NCI-H1105 treated with DMSO at 0.1 percent for 48 hours (cell line): ENCODE measurements at regions not wholly inside any gene's neighbourhood (a gene's known extent, or its start where the extent isn't known, plus 50 kb on each side); places are given as distances from the start of the nearest gene placed in this dataset.

Experiments
- DNase-seq: peaks from one replicate; lab custom pipeline; 2025; lab: John Stamatoyannopoulos, UW

GRCh38 chr1:87508247-87508787, 179.6 kb downstream of the LMO4 start:
- DNase-seq, result no peak

DNA sequence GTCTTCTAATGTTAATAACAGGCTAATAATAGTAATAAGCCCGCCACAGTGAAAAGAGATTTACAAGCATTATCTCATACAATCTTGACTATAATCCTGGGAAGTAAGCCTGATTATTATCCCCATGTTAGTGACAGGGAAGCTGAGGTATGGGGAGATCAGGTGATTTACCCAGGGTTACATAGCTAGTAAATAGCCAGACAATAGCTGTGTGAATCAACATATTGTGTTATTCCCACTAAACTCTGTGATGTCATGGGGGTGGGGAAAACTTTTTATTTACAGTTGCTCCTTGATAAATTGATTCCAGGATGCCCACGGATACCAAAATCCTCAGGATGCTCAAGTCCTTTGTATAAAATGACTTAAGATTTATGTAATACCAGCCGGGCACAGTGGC, 181.9 kb downstream of the LMO4 start:
- no peak for DNase-seq

DNA sequence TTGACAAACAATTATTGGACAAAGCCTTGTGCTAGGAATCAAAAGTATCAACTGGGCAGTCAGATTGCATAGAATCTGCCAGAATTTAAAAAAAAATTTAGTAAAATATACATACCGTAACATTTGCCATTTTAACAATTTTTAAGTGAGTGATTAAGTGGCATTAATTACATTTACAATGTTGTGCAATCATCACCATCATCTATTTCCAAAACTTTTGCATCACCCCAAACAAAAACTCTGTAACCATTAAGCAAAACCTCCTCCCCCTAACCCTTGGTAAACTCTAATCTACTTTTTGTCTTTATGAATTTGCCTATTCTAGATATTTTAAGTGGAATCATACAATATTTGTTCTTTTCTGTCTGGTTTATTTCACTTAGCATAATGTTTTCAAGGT, 182.8 kb downstream of the LMO4 start:
- no peak for DNase-seq

DNA sequence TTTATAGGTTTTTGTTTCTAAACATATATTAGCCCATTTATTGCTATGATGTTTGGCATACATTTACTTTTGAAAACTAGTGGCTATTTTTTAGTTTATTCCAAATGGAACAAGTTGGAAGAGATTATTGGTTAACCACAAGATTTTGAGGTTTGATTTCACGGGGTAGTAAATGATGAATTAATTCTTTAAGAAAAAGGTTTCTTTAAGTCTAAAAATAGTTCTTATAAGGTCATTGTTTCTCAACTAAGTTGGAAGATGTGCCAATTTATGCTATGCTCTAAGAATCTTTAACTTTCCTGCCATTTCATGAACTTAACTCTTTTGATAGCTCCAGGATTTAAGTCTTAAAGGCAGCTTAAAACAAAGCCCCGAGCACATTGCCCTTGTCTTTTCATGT, 183.8 kb downstream of the LMO4 start:
- no peak for DNase-seq

- DNase-seq, result no peak
Observed at GRCh38 chr1:87513255-87513654, 184.6 kb downstream of the LMO4 start.

DNA sequence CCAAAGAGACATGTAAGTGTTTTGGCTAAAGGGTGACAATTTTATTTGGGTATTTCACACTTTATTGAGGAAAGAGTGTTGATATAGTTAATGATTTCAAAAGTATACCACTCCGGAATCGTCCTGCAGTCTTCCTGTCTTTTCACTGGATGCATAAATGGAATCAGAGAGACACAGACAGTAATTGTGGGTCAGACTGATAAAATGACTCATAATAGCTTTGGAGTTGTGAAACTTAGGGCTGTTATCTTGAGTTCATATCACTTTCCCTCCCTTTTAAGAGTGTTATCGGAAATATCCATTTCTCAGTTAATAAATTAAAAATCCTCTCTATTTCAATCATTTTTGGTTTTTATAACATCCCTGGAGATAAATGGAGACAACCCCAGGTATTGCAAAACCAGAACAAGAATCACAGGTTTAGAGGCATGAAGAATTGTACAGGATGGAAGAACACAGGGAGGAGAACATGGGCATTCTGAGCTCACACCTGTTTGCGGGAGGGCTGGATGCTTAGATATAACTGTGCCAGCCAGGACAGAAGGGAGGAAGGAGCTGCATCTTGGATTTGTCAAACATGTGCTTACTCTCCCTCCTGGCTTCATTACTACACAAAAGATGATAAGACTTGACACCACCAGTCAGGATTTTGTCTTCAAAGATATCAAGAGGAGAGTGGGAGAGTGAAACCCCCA, 185.4 kb downstream of the LMO4 start:
- DNase-seq, result no peak

GRCh38 chr1:87515781-87516180, 187.1 kb downstream of the LMO4 start:
- no peak for DNase-seq

DNA sequence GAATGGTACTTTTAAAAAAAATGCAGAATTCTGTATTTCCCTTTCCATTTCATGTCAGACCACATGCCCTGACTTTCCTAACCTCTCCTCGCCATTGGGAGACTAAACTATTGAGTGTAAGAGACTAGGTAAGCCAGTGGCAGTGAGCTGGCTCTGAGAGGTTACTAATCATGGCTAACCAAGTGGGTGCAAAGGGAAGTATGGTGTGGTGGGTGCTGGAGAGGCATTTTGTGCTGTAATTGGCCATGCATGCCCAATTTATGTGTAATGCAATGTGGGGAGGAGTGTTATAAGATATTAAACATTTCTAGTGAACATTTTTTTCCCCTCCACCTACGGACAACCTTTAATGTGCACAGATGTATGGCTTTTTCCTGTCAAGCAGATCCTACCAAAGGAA, 190.1 kb downstream of the LMO4 start:
- no peak for DNase-seq

DNA sequence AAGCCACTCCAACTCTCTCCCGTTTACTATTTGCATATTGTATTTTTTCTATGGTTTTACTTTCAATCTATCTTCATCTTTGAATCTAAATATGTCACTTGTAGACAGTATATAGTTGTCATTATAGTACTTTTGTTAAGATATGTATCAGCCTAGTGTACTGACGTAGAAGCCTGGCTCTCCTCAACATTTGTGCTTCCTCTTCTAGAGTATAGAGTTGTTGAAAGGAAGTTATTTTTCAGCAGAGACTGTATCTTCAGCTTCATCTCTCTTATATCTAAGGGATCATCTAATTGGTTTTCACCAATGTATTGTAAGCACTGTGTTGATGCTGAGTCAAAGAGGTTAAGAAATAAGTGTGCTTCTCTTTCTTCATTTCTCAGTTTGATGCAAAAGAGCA, 192.8 kb downstream of the LMO4 start:
- no peak for DNase-seq

GRCh38 chr1:87523466-87523865, 194.8 kb downstream of the LMO4 start:
- no peak for DNase-seq

DNA sequence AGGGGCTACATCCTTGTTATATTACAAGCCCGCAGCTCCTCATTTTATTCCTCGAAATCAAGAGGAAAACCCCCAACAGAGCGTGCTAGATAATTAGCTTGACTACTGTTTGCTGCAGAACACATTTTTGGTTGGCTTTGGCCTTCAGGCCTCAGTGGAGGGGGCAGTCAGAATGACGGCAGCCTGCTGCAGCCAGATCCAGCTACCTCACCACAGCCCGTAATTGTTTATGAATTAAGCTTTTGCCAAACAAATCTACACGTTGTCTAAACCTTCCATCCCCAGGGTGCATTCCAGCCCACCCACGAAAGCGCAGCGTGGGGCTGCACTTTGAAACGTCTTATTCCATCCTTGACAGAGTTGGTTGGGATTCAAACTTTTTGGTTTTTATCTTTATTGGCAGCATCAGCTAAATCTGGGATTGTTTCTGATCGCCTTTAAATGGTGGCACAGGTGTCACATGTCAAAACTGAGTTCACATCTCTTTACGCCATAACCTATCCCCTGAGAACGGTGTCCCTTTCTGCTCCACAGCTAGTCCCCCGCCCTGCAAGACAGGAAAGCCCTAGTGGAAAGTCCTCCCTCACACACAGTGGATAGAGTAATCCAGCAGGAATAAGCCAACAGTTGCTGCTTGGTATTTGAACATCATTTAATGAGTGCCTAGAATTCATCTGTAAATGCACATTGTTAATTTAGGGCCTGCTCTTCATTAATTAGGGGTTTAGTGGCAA, 195.5 kb downstream of the LMO4 start:
- DNase-seq, result no peak

DNA sequence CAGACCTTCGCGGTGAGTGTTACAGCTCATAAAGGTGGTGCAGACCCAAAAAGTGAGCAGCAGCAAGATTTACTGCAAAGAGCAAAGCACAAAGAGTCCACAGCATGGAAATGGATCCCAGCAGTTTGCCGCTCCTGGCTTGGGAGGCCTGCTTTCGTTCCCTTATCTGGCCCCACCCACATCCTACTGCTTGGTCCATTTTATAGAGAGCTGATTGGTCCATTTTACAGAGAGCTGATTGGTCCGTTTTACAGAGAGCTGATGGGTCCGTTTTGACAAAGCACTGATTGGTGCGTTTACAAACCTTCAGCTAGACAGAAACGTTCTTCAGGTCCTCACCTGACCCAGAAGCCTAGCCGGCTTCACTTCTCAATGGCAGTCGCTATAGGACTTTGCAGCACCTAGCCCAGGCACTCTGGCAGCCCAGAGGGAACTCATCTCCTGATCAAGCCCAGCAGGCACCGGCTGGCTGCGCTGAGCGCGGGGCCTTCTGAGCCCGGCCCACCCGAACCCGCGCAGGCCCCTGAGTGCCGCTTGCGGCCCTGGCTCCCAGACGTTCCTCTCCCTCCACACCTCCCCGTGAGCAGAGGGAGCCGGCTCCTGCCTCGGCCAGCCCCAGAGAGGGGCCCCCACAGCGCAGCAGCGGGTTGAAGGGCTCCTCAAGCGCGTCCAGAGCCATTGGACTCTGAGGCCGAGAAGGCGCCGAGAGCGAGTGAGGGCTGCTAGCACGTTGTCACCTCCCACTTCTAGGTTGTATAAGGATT, 200.3 kb downstream of the LMO4 start:
- no peak for DNase-seq

- no peak for DNase-seq
Observed at GRCh38 chr1:87530042-87530807, 201.5 kb downstream of the LMO4 start.

DNA sequence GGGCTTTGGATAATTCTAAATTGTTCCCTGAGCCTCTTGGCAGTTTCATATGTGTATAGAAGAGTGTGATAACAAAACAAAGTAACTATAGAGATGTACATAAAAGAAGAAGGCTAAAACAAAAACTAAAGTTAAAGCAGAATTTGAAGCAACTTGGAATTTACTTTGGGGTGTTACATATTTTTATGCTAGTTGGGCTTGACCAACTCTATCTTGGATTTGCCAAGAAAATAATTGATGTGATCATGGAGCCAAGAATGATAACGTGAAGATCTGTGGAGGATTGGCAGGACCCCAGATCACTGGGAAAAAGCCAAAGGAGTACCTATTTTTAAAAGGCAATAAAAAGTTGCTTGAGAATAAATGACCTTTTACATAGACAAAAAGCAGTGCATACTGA, 206.9 kb downstream of the LMO4 start:
- DNase-seq, result no peak

DNA sequence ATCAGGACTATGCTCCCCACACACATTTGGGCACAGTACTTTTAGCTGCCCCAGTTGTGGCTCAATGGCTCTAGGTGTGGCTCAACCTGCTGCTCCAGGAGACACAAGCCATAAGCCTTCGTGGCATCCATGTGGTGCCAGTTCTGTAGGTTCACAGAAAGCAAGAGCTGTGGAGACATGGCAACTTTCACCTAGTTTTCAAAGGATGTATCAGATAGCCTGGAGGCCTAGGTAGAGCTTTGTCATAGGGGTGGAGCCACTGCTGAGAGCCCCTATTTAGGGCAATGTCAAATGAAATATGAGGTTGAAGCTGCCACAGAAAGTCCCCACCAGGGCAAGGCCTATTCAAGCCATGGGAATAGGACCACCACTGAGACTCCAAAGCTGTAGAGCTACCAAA, 210.5 kb downstream of the LMO4 start:
- no peak for DNase-seq

DNA sequence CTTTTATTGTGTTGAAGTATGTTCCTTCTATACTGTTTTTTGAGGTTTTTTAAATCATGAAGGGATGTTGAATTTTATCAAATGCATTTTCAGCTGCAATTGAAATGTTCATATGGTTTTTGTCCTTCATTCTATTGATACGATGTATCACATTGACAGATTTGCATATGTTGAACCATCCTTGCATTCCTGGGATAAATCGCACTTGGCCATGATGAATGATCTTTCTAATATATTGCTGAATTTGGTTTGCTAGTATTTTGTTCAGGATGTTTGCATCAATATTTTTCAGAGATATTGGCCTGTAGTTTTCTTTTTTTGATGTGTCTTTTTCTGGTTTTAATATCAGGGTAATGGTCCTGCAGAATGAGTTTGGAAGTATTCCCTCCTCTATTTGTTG, 214.0 kb downstream of the LMO4 start:
- DNase-seq, result no peak

- DNase-seq, result no peak
Observed at GRCh38 chr1:87549738-87550137, 221.1 kb downstream of the LMO4 start.

DNA sequence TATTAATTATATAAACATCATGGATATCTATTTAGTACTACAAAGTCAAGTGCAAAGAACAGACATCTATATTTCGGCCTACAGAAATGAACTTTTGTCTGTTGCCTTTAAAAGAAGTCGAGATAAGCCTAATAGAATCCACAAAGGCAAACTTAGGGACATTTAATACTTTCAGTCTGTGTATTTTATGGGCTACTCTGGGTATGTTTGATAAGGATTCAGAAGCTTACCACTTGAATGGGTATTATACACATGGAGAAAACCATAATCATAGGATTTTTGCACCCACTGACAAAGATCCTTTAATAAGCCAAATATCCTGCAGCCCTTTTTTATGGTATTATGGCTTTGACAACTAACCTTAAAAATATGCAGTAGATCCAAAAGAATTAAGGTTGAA, 224.8 kb downstream of the LMO4 start:
- DNase-seq, result no peak

DNA sequence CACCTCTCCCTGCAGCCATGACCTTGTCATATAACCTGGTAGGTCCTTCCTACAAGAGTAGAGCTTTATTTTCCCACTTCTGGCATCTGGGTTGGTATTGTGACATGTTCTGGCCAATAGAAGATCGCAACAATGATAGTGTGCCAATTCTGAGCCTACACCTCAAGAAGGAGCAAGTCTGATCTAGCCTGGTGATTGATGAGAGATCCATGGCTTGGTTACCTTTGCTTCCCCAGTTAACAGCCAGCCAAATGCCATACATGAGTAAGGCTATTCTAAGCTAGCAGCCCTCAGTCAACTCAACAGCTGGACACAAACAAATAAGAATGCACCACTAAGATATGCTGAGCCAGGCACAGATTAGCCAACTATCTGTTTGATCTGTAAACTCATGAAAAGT, 226.7 kb downstream of the LMO4 start:
- no peak for DNase-seq

- no peak for DNase-seq
Observed at GRCh38 chr1:87556326-87556725, 227.6 kb downstream of the LMO4 start.

- no peak for DNase-seq
Observed at GRCh38 chr1:87558921-87559320, 230.2 kb downstream of the LMO4 start.

GRCh38 chr1:87560137-87560536, 231.5 kb downstream of the LMO4 start:
- DNase-seq, result no peak
